ENCODE measurements at regions not wholly inside any gene's neighbourhood (a gene's known extent, or its start where the extent isn't known, plus 50 kb on each side); places are given as distances from the start of the nearest gene placed in this dataset.

DNA sequence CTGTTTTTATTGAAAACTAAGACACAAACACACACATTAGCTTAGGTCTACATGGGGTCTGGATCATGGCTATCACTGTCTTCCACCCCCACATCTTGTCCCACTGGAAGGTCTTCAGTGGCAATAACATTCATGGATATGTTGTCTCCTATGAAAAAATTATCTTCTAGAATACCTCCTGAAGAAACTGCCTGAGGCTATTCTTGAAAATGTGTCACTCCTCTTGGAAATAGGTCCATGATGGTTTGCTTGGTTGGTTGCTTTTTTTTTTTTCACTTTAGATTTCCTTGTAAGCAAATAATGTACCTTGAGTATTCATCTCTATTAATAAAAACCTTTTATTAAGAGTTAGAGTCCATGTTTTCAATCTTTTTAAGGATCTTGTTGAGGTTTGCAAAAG lies 195.3 kb upstream of the PDE5A start:
- TF ChIP-seq, protein P1, sequence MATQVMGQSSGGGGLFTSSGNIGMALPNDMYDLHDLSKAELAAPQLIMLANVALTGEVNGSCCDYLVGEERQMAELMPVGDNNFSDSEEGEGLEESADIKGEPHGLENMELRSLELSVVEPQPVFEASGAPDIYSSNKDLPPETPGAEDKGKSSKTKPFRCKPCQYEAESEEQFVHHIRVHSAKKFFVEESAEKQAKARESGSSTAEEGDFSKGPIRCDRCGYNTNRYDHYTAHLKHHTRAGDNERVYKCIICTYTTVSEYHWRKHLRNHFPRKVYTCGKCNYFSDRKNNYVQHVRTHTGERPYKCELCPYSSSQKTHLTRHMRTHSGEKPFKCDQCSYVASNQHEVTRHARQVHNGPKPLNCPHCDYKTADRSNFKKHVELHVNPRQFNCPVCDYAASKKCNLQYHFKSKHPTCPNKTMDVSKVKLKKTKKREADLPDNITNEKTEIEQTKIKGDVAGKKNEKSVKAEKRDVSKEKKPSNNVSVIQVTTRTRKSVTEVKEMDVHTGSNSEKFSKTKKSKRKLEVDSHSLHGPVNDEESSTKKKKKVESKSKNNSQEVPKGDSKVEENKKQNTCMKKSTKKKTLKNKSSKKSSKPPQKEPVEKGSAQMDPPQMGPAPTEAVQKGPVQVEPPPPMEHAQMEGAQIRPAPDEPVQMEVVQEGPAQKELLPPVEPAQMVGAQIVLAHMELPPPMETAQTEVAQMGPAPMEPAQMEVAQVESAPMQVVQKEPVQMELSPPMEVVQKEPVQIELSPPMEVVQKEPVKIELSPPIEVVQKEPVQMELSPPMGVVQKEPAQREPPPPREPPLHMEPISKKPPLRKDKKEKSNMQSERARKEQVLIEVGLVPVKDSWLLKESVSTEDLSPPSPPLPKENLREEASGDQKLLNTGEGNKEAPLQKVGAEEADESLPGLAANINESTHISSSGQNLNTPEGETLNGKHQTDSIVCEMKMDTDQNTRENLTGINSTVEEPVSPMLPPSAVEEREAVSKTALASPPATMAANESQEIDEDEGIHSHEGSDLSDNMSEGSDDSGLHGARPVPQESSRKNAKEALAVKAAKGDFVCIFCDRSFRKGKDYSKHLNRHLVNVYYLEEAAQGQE (IDR thresholded peaks at IDR 0.05; ENCODE audit: borderline replicate concordance), result no peak
- TF ChIP-seq, protein P2, sequence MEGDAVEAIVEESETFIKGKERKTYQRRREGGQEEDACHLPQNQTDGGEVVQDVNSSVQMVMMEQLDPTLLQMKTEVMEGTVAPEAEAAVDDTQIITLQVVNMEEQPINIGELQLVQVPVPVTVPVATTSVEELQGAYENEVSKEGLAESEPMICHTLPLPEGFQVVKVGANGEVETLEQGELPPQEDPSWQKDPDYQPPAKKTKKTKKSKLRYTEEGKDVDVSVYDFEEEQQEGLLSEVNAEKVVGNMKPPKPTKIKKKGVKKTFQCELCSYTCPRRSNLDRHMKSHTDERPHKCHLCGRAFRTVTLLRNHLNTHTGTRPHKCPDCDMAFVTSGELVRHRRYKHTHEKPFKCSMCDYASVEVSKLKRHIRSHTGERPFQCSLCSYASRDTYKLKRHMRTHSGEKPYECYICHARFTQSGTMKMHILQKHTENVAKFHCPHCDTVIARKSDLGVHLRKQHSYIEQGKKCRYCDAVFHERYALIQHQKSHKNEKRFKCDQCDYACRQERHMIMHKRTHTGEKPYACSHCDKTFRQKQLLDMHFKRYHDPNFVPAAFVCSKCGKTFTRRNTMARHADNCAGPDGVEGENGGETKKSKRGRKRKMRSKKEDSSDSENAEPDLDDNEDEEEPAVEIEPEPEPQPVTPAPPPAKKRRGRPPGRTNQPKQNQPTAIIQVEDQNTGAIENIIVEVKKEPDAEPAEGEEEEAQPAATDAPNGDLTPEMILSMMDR (IDR thresholded peaks at IDR 0.05; ENCODE audit: poor library complexity, severe bottlenecking), result no peak
- TF ChIP-seq EZH2 (IDR thresholded peaks at IDR 0.05; ENCODE audit: borderline replicate concordance, insufficient read depth, low read length, poor library complexity, severe bottlenecking), result no peak
- no peaks in the 10 kb centered on the region for H3K36me3 ChIP-seq (ENCODE audit: insufficient read depth, low read length)

GRCh38 chr4:119823045-119823444 lies 194.4 kb upstream of the PDE5A start:
- Histone ChIP-seq H3K36me3 (ENCODE audit: insufficient read depth, low read length) (no peaks in the 10 kb centered on the region), H4K20me1 (ENCODE audit: insufficient read depth) (no peaks in the 10 kb centered on the region), H3F3A (ENCODE audit: insufficient read depth, low read length, poor library complexity, severe bottlenecking) (no peaks in the 10 kb centered on the region), H3K4me2 (ENCODE audit: low read length) (no peak overlapping the region), H2AFZ (ENCODE audit: low read depth, low read length) (no peak overlapping the region), H3K9ac (ENCODE audit: low read length) (no peak overlapping the region), H3K4me3 (ENCODE audit: low read length) (no peak overlapping the region), H3K27me3 (ENCODE audit: insufficient read depth, low read depth, low read length) (no peaks in the 10 kb centered on the region), H3K27ac (ENCODE audit: low read length) (no peak overlapping the region), H3K79me2 (replicated peaks; ENCODE audit: insufficient read depth, low read length) (no peaks in the 10 kb centered on the region), H3K9me3 (ENCODE audit: low read length) (no peaks in the 10 kb centered on the region), H3K9me2 (ENCODE audit: insufficient read depth, low read length) (no peaks in the 10 kb centered on the region)
- no peak for TF ChIP-seq EZH2 (IDR thresholded peaks at IDR 0.05; ENCODE audit: borderline replicate concordance, insufficient read depth, low read length, poor library complexity, severe bottlenecking)
- TF ChIP-seq TAF1 (IDR thresholded peaks at IDR 0.05; ENCODE audit: low read depth), result no peak
- TF ChIP-seq RAD21 (conservative IDR thresholded peaks at IDR 0.05), result no peak
- no peak for TF ChIP-seq EP300 (conservative IDR thresholded peaks at IDR 0.05; ENCODE audit: poor library complexity, severe bottlenecking)
- TF ChIP-seq POLR2AphosphoS5 (IDR thresholded peaks at IDR 0.05), result no peak
- TF ChIP-seq, protein P1 (IDR thresholded peaks at IDR 0.05; ENCODE audit: borderline replicate concordance), result no peak
- no peak for TF ChIP-seq MXI1 (conservative IDR thresholded peaks at IDR 0.05; ENCODE audit: poor library complexity, severe bottlenecking)
- TF ChIP-seq SMC3 (conservative IDR thresholded peaks at IDR 0.05; ENCODE audit: poor library complexity), result no peak
- TF ChIP-seq, protein P2 (IDR thresholded peaks at IDR 0.05; ENCODE audit: poor library complexity, severe bottlenecking), result no peak

More for the DNA sequence above, 195.3 kb upstream of the PDE5A start:
- no peak overlapping the region for H3K4me2 ChIP-seq (ENCODE audit: low read length)
- no peaks in the 10 kb centered on the region for H3K79me2 ChIP-seq (replicated peaks; ENCODE audit: insufficient read depth, low read length)
- no peak overlapping the region for H3K9ac ChIP-seq (ENCODE audit: low read length)
- no peaks in the 10 kb centered on the region for H3K27me3 ChIP-seq (ENCODE audit: insufficient read depth, low read depth, low read length)
- H3K9me3 ChIP-seq (ENCODE audit: low read length), result no peaks in the 10 kb centered on the region
- H4K20me1 ChIP-seq (ENCODE audit: insufficient read depth), result no peaks in the 10 kb centered on the region
- no peak overlapping the region for H2AFZ ChIP-seq (ENCODE audit: low read depth, low read length)
- H3F3A ChIP-seq (ENCODE audit: insufficient read depth, low read length, poor library complexity, severe bottlenecking), result no peaks in the 10 kb centered on the region
- H3K27ac ChIP-seq (ENCODE audit: low read length), result no peak overlapping the region
- no peak overlapping the region for H3K4me3 ChIP-seq (ENCODE audit: low read length)
- no peaks in the 10 kb centered on the region for H3K9me2 ChIP-seq (ENCODE audit: insufficient read depth, low read length)

All from neural cell (in vitro differentiated cells).